ENCODE measurements at regions not wholly inside any gene's neighbourhood (a gene's known extent, or its start where the extent isn't known, plus 50 kb on each side); places are given as distances from the start of the nearest gene placed in this dataset.

GRCh38 chr5:102589661-102590060 lies 90.9 kb upstream of the SLCO6A1 start:
- no peaks in the 10 kb centered on the region for H3K4me1 ChIP-seq (ENCODE audit: control insufficient read depth, insufficient read depth, low read length)
- POLR2A ChIA-PET, result no interaction called here
- H3K9me3 ChIP-seq (ENCODE audit: control insufficient read depth, insufficient read depth, low read depth, low read length), result no peaks in the 10 kb centered on the region
- CTCF ChIA-PET, result interaction anchor here (0.7 kb wide), 1 partner anchor 92 kb away, joined by 3 read pairs; no protein-coding TSS in a partner anchor
- no peaks in the 10 kb centered on the region for H3K36me3 ChIP-seq (ENCODE audit: control insufficient read depth in 2 of 2, insufficient read depth in 1 of 2, low read length in 2 of 2)
- H3K4me3 ChIP-seq (ENCODE audit: low read depth, low read length), result no peak overlapping the region
- TF ChIP-seq YY2 (tag by site-specific recombination; IDR thresholded peaks at IDR 0.05) (no peak), ZNF701 (tag by site-specific recombination; IDR thresholded peaks at IDR 0.05) (no peak), ZNF777 (tag by site-specific recombination; IDR thresholded peaks at IDR 0.05; ENCODE audit: borderline replicate concordance) (no peak), ZNF843 (tag by site-specific recombination; IDR thresholded peaks at IDR 0.05) (no peak), PRDM4 (tag by site-specific recombination; IDR thresholded peaks at IDR 0.05) (no peak), PBX3 (CRISPR knock-in tag; IDR thresholded peaks at IDR 0.05) (no peak), ZNF596 (tag by site-specific recombination; IDR thresholded peaks at IDR 0.05) (no peak), ZNF544 (tag by site-specific recombination; IDR thresholded peaks at IDR 0.05) (no peak), ZNF362 (tag by site-specific recombination; IDR thresholded peaks at IDR 0.05) (no peak), KLF9 (tag by site-specific recombination; IDR thresholded peaks at IDR 0.05; ENCODE audit: low read depth) (no peak), ZNF16 (tag by site-specific recombination; IDR thresholded peaks at IDR 0.05; ENCODE audit: low read depth) (no peak), ZNF768 (tag by site-specific recombination; IDR thresholded peaks at IDR 0.05) (no peak), SALL2 (tag by site-specific recombination; IDR thresholded peaks at IDR 0.05; ENCODE audit: borderline replicate concordance) (no peak), ZNF292 (tag by site-specific recombination; IDR thresholded peaks at IDR 0.05; ENCODE audit: borderline replicate concordance, low read depth) (no peak), KLF10 (tag by site-specific recombination; IDR thresholded peaks at IDR 0.05) (no peak), BCL6B (tag by site-specific recombination; IDR thresholded peaks at IDR 0.05) (no peak)
- no peak overlapping the region for H3K27ac ChIP-seq (ENCODE audit: extremely low read depth, low read depth, low read length)

GRCh38 chr5:102590467-102590866 lies 91.7 kb upstream of the SLCO6A1 start:
- no peak overlapping the region for H3K27ac ChIP-seq (ENCODE audit: extremely low read depth, low read depth, low read length)
- no peaks in the 10 kb centered on the region for H3K4me1 ChIP-seq (ENCODE audit: control insufficient read depth, insufficient read depth, low read length)
- TF ChIP-seq ZNF654 (tag by site-specific recombination; IDR thresholded peaks at IDR 0.05; ENCODE audit: low read depth) (no peak), ZNF837 (tag by site-specific recombination; IDR thresholded peaks at IDR 0.05) (no peak), KLF9 (tag by site-specific recombination; IDR thresholded peaks at IDR 0.05; ENCODE audit: low read depth) (no peak), HOXC10 (CRISPR knock-in tag; IDR thresholded peaks at IDR 0.05) (no peak), ZNF174 (tag by site-specific recombination; IDR thresholded peaks at IDR 0.05) (no peak), ZNF624 (tag by site-specific recombination; IDR thresholded peaks at IDR 0.05) (no peak), ZNF214 (tag by site-specific recombination; IDR thresholded peaks at IDR 0.05; ENCODE audit: borderline replicate concordance) (no peak), ZBTB49 (tag by site-specific recombination; IDR thresholded peaks at IDR 0.05; ENCODE audit: low read depth) (no peak), ZNF202 (tag by site-specific recombination; IDR thresholded peaks at IDR 0.05; ENCODE audit: borderline replicate concordance) (no peak), ZNF664 (tag by site-specific recombination; IDR thresholded peaks at IDR 0.05) (no peak), OSR2 (tag by site-specific recombination; IDR thresholded peaks at IDR 0.05) (no peak), ZNF433 (tag by site-specific recombination; IDR thresholded peaks at IDR 0.05; ENCODE audit: low read depth) (no peak), ZNF677 (tag by site-specific recombination; IDR thresholded peaks at IDR 0.05) (no peak)
- no peak overlapping the region for H3K4me3 ChIP-seq (ENCODE audit: low read depth, low read length)
- H3K9me3 ChIP-seq (ENCODE audit: control insufficient read depth, insufficient read depth, low read depth, low read length), result no peaks in the 10 kb centered on the region
- POLR2A ChIA-PET, result no interaction called here
- CTCF ChIA-PET, result no interaction called here
- no peaks in the 10 kb centered on the region for H3K36me3 ChIP-seq (ENCODE audit: control insufficient read depth in 2 of 2, insufficient read depth in 1 of 2, low read length in 2 of 2)
